ENCODE measurements at regions not wholly inside any gene's neighbourhood (a gene's known extent, or its start where the extent isn't known, plus 50 kb on each side); places are given as distances from the start of the nearest gene placed in this dataset.
A peak's percentile ranks its signal among the peaks of the same experiment; 100 is the strongest.

- DNase-seq (ENCODE audit: low read depth), result no peak
- TF ChIP-seq CTCF (IDR thresholded peaks at IDR 0.05; ENCODE audit: low read length, missing control alignments), result no peak
- H3K4me3 ChIP-seq (replicated peaks; ENCODE audit: low read depth, low read length), result no peak overlapping the region
Observed at GRCh38 chr5:52703321-52703720, 84.4 kb upstream of the ITGA1 start.

GRCh38 chr5:52705720-52706119 lies 82.0 kb upstream of the ITGA1 start:
- no peak overlapping the region for H3K4me3 ChIP-seq (replicated peaks; ENCODE audit: low read depth, low read length)
- peak; percentile 41 for DNase-seq (ENCODE audit: low read depth)
- TF ChIP-seq CTCF (IDR thresholded peaks at IDR 0.05; ENCODE audit: low read length, missing control alignments), result no peak

DNA sequence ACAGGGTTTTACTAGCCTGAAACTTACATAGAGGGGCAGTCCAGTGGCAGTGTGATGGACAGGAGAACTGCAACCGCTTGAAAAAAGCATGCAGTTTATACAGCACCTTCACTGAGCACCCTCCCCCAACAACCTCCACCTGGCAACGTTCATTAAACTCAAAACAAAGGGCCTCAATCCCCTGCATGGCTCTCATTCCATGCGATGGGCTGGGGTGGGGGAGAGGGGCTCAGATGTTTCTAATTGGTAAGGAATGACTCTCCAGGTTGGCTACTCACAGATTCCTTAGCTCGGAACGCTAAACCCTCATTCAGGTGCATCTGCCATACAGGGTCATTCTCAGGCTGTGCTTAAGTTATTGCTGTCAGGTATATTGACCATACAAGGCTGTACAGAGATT lies 80.9 kb upstream of the ITGA1 start:
- TF ChIP-seq CTCF (IDR thresholded peaks at IDR 0.05; ENCODE audit: low read length, missing control alignments), result no peak
- DNase-seq (ENCODE audit: low read depth), result no peak
- no peak overlapping the region for H3K4me3 ChIP-seq (replicated peaks; ENCODE audit: low read depth, low read length)

DNA sequence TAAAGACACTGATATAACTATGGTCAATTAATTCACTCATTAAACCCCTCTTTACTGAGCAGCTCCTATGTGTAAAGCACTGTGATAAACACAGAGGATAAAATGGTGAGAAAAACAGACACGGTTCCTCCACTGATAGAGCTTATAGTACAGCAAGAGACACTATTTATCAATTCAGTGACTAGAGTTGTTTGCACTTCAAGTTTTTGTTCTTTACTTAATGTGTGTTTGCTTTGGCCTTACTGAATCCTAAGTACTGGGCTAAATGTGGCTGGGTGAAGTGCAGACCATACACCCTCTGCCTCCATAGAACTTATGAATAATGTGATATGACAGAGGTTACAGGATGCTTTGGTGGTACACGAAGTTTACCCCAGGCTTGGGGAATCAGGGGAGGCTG lies 80.1 kb upstream of the ITGA1 start:
- TF ChIP-seq CTCF (IDR thresholded peaks at IDR 0.05; ENCODE audit: low read length, missing control alignments), result no peak
- no peak for DNase-seq (ENCODE audit: low read depth)
- H3K4me3 ChIP-seq (replicated peaks; ENCODE audit: low read depth, low read length), result no peak overlapping the region

DNA sequence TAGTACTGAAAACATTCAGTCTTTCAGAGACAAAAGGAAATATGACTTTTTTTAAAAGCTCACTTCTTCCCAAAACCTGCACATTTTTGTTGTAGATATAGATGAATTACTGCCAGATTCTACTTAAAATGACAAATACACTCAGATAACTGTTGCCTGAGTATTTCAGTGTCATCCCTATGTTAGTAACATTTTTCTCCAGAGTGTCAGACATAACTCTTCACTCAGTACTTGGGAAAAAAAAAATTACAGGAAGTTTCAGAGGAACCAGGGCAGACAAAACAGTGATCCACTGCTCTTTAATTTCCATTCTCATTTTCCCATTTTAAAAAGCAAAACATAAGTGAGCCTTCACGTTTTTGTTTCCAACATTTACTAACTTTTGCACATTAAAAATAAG lies 79.3 kb upstream of the ITGA1 start:
- no peak overlapping the region for H3K4me3 ChIP-seq (replicated peaks; ENCODE audit: low read depth, low read length)
- no peak for TF ChIP-seq CTCF (IDR thresholded peaks at IDR 0.05; ENCODE audit: low read length, missing control alignments)
- no peak for DNase-seq (ENCODE audit: low read depth)

GRCh38 chr5:52709167-52709925 lies 78.4 kb upstream of the ITGA1 start:
- no peak overlapping the region for H3K4me3 ChIP-seq (replicated peaks; ENCODE audit: low read depth, low read length)
- TF ChIP-seq CTCF (IDR thresholded peaks at IDR 0.05; ENCODE audit: low read length, missing control alignments), result no peak
- DNase-seq (ENCODE audit: low read depth), result peak; percentile 30
